Astrocyte of the spinal cord (primary cell): ENCODE measurements at regions not wholly inside any gene's neighbourhood (a gene's known extent, or its start where the extent isn't known, plus 50 kb on each side); places are given as distances from the start of the nearest gene placed in this dataset.

ENCODE experiments used
- DNase-seq: peaks from one replicate; pipeline ENCODE4 v3.0.0; 2011; ENCODE audit warnings: low read depth, low spot score
- H3K4me3 ChIP-seq: 2 replicates; pipeline ENCODE4 v1.5.1; 2011; ENCODE audit warnings: low read depth, mild to moderate bottlenecking, low read length, moderate library complexity
- in situ Hi-C: cut with HindIII; loops from 2 replicates; pipeline ENCODE4 v1.10.0; 2017; ENCODE audit warnings: low sequenced_read_pairs
- TF ChIP-seq, protein P1 (sequence below): IDR thresholded peaks from 2 replicates; pipeline ENCODE4 v1.5.1; 2012; ENCODE audit warnings: low read depth, mild to moderate bottlenecking, low read length, inconsistent platforms

DNA sequence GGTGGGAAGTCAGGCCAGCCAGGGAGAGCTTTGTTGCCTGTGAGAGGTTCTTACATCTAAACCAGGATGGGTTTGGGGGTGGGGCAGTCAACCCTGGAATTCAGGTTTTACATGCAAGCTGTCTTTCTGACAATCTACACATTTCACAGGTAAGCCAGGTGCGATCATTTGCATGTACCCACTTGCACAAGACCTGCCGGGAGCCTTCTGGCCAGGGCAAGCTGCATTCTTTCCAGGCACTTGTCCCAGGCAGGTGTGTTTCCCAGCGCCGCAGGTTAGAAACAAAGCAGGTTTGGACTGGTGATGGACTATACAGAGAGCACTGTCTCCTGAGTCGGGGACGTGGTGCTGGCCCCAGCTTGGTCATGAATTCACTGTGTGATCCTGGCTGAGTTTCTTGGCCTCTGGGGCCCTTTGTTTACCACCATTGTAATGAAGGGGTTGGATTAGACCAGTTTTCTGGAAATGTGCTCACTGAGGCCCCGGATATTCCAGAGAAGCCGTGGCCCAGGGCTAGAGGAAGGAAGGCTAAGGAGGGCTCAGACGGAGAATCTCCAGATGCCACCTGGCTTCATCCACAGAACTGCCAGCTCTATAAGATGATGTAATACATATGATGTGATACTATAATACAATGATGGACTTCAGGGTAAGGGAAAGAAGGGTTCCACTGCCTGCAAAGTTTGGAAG, 205.2 kb upstream of the SVIL start:
- in situ Hi-C loops: no loop called here
- TF ChIP-seq, protein P1, sequence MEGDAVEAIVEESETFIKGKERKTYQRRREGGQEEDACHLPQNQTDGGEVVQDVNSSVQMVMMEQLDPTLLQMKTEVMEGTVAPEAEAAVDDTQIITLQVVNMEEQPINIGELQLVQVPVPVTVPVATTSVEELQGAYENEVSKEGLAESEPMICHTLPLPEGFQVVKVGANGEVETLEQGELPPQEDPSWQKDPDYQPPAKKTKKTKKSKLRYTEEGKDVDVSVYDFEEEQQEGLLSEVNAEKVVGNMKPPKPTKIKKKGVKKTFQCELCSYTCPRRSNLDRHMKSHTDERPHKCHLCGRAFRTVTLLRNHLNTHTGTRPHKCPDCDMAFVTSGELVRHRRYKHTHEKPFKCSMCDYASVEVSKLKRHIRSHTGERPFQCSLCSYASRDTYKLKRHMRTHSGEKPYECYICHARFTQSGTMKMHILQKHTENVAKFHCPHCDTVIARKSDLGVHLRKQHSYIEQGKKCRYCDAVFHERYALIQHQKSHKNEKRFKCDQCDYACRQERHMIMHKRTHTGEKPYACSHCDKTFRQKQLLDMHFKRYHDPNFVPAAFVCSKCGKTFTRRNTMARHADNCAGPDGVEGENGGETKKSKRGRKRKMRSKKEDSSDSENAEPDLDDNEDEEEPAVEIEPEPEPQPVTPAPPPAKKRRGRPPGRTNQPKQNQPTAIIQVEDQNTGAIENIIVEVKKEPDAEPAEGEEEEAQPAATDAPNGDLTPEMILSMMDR: no peak
- DNase-seq: no peak
- no peak overlapping the region for H3K4me3 ChIP-seq

DNA sequence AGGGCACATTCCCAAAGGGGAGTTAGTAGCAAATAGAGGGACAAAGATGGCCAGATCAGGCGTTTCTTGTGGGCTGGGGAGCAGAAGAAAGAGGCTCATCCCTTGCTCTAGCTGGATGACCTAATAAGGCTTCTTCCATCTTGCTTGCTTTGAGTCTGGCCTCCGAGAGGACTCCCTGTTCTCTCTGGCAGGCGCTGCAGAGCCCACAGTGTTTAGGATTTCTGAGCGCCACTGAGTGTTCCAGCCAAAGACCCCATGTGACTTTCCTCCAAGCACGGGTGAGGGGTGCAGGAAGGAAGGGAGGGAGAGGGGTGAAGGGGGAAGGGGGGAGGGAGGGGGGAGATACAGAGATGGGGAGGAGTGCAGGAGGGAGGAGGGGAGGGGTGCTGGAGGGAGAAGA, 203.8 kb upstream of the SVIL start:
- TF ChIP-seq, protein P1: no peak
- no peak for DNase-seq
- no peak overlapping the region for H3K4me3 ChIP-seq
- in situ Hi-C loops: no loop called here

DNA sequence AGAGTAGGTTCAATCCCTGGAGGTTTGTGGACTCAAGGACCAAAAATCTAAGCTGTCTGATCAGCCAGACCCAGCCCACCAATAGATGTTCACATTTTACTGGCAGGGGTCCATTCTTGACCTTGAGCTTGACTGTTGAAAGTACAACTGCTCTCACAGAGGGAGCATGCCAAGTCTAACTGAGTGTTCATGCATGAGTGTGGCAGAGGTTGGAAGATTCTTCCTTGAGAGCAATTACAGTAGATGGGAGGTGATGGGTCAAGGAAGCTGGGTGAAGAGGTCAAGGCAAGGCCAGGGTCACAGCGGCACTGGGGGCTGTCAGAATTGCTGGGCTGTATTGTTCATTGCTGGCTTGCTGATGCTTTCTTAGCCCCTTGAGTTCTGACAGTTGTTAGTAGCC, 202.8 kb upstream of the SVIL start:
- H3K4me3 ChIP-seq: no peak overlapping the region
- TF ChIP-seq, protein P1: no peak
- DNase-seq: no peak
- in situ Hi-C loops: no loop called here

DNA sequence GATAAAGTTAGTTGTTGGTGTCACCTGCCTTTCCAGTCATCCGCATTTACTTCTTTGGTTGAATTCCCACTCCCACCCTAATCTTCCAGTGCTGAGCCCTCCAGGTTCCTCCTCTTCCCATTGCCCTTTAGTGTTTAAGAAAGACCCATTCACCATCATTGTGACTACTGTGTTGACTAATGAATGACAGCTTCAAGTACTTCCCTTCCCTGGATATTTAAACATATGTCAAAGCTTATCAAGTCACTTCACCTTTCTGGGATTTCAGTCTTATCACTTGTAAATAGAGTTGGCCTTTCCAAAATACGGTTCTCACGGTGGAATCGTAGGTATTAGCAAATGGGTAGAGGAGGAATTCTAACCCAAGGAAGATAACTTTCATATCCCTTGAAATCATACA, 201.6 kb upstream of the SVIL start:
- TF ChIP-seq, protein P1: no peak
- H3K4me3 ChIP-seq: no peak overlapping the region
- DNase-seq: no peak
- in situ Hi-C loops: no loop called here

DNA sequence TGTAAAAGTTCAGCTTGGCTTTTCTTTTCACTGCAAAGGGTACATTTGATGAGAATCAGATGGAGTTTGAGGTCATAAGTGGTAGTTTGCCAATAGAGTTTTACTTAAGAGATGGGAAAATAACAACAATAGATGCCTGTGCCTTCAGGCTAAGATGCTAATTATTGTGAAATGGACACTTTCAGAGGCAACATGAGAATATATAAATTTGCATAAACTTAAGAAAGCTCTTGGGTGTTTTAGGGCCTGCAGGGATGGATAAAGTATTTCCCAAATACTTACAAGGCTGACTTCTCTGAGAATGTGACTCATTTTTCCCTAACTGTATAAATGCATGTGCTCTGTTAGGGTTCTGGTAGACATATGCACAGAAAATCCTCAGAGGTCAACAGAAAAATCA, 200.3 kb upstream of the SVIL start:
- no peak overlapping the region for H3K4me3 ChIP-seq
- in situ Hi-C loops: no loop called here
- TF ChIP-seq, protein P1: no peak
- peak; percentile 38 for DNase-seq

DNA sequence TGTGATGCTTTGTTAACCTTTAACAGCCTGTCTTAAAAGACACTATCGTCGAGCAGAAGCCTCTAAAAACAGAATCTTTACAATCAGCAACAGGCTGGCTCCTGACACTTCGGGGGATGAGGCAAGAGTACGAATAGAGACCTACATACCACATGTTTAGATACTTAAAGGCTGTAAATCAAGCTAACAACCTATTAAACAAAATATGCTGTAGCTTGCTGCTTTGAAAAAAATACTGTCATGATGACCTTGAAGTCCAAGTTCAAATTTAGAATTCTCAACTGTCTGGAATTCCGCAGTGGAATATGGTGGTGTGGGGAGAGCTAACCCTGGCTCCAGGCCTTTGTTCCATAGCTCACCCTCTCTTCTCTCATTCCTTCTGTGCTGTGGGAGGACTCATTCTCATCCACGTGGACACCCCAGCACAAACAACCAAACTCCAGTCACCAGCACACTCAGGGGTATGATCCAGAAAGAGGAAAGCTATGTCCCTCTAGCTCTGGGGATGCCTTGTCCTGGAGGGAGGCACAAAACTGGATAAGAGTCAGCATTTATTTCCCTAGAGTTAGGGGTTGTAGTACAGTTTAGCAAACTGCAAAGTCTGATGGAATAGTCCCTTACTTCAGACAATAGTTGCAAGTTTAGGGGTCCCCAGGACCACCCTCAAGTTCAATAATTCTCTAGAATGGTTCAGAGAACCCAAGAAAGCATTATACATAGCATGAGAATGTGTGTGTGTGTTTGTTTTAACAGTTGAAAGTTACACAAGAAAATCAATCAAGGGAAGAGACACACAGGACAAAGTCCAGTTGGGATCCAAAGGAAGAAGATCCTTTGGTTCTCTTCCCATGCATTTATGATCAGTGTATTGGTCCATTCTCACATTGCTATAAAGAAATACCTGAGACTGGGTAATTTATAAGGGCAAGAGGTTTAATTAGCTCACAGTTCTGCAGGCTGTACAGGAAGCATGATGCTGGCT, 196.1 kb upstream of the SVIL start:
- TF ChIP-seq, protein P1: no peak
- DNase-seq: no peak
- H3K4me3 ChIP-seq: no peak overlapping the region
- in situ Hi-C loops: no loop called here
